GM18873 (cell line): ENCODE measurements at regions not wholly inside any gene's neighbourhood (a gene's known extent, or its start where the extent isn't known, plus 50 kb on each side); places are given as distances from the start of the nearest gene placed in this dataset.
"Not testable (repeated sequence)": the region's sequence is repeated elsewhere in the genome, so short reads cannot be mapped to it uniquely, and the experiment has no call there.

Experiments
- ATAC-seq: cut with Tn5 transposase; IDR thresholded peaks from one replicate; pipeline ENCODE4 v1.9.1; 2021; ENCODE audit warnings: mild to moderate bottlenecking, moderate library complexity, moderate number of reproducible peaks; ENCODE audit not compliant: unreplicated experiment, low FRiP score

- no peak for ATAC-seq
Observed at GRCh38 chr2:217360781-217361482, 501.1 kb upstream of the TNP1 start.

GRCh38 chr2:217360111-217360510 lies 500.2 kb upstream of the TNP1 start:
- no peak for ATAC-seq

- ATAC-seq, result no peak
Observed at GRCh38 chr2:217357886-217358620, 498.2 kb upstream of the TNP1 start.

- no peak for ATAC-seq
Observed at GRCh38 chr2:217356781-217357180, 496.9 kb upstream of the TNP1 start.

- no peak for ATAC-seq
Observed at GRCh38 chr2:217356142-217356541, 496.3 kb upstream of the TNP1 start.

GRCh38 chr2:217353591-217353990 lies 493.7 kb upstream of the TNP1 start:
- ATAC-seq, result no peak

- ATAC-seq, result no peak
Observed at GRCh38 chr2:217351378-217351777, 491.5 kb upstream of the TNP1 start.

- no peak for ATAC-seq
Observed at GRCh38 chr2:217349251-217349650, 489.4 kb upstream of the TNP1 start.

GRCh38 chr2:217347630-217348029 lies 487.8 kb upstream of the TNP1 start:
- not testable (repeated sequence) for ATAC-seq

- ATAC-seq, result not testable (repeated sequence)
Observed at GRCh38 chr2:217346043-217346442, 486.2 kb upstream of the TNP1 start.

GRCh38 chr2:217340899-217341298 lies 481.0 kb upstream of the TNP1 start:
- no peak for ATAC-seq

- no peak for ATAC-seq
Observed at GRCh38 chr2:217340176-217340575, 480.3 kb upstream of the TNP1 start.

GRCh38 chr2:217339753-217340152 lies 479.9 kb upstream of the TNP1 start:
- no peak for ATAC-seq

- ATAC-seq, result no peak
Observed at GRCh38 chr2:217338306-217338916, 478.5 kb upstream of the TNP1 start.

GRCh38 chr2:217337771-217338170 lies 477.9 kb upstream of the TNP1 start:
- ATAC-seq, result no peak

GRCh38 chr2:217336694-217337093 lies 476.8 kb upstream of the TNP1 start:
- ATAC-seq, result no peak

GRCh38 chr2:217335341-217335966 lies 475.6 kb upstream of the TNP1 start:
- no peak for ATAC-seq

GRCh38 chr2:217334561-217334960 lies 474.7 kb upstream of the TNP1 start:
- no peak for ATAC-seq

- ATAC-seq, result no peak
Observed at GRCh38 chr2:217332866-217333265, 473.0 kb upstream of the TNP1 start.

- ATAC-seq, result no peak
Observed at GRCh38 chr2:217332417-217332791, 472.5 kb upstream of the TNP1 start.
